PC-3 (cell line): ENCODE measurements at regions not wholly inside any gene's neighbourhood (a gene's known extent, or its start where the extent isn't known, plus 50 kb on each side); places are given as distances from the start of the nearest gene placed in this dataset.

Experiments
- EZH2phosphoT487 ChIP-seq: fragments of 300-600 bp; sonication (generic); IDR thresholded peaks from 2 replicates; pipeline ENCODE4 v1.6.1; 2018; ENCODE audit warnings: mild to moderate bottlenecking, antibody characterized with exemption, low read length, borderline replicate concordance
- TF ChIP-seq, protein P1 (sequence below): fragments of 300-600 bp; sonication (generic); conservative IDR thresholded peaks from 2 replicates; pipeline ENCODE4 v1.5.1; 2017; ENCODE audit warnings: antibody characterized with exemption, low read depth, mild to moderate bottlenecking, low read length

DNA sequence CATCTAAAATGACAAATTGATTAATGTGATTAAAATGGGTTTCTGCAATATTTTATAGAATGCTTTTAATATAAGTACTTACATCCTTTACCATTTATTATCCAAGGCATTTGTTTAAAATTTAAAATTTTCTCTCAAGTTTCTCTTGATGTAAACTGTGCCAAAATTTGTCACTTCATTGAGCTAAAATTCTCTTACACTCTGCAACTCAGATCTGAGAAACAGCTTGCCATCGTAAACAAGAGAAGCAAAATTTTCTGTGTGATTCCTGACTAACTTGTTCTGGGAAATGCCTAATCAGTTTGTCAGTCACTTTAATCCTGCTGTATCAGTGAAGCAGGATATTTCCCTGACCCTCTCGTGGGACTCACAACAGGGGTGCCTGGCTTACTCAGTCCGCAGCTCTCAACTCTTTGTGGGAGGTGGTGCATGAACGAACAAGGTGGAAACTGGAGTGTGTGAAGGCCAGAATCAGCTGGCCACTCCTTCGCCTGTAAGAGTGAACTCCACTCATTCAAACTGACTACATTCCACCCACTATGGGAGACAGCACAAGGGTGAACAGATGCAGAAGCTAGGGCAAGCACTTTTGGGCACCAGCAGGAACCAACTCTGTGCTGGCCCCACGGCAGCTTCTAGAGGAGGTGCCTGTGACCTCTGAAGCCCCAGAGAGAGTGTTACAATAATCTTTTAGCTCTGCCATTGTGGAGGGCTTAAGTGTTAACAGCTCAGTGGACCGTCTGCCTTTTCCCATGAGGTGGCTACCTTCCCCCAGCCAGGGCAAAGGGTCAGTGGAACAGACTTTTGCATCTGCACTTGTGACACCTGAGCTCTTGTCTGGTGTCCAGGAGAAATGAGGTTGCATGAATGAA lies 349.4 kb downstream of the FAT4 start:
- TF ChIP-seq, protein P1, sequence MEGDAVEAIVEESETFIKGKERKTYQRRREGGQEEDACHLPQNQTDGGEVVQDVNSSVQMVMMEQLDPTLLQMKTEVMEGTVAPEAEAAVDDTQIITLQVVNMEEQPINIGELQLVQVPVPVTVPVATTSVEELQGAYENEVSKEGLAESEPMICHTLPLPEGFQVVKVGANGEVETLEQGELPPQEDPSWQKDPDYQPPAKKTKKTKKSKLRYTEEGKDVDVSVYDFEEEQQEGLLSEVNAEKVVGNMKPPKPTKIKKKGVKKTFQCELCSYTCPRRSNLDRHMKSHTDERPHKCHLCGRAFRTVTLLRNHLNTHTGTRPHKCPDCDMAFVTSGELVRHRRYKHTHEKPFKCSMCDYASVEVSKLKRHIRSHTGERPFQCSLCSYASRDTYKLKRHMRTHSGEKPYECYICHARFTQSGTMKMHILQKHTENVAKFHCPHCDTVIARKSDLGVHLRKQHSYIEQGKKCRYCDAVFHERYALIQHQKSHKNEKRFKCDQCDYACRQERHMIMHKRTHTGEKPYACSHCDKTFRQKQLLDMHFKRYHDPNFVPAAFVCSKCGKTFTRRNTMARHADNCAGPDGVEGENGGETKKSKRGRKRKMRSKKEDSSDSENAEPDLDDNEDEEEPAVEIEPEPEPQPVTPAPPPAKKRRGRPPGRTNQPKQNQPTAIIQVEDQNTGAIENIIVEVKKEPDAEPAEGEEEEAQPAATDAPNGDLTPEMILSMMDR: no peak
- TF ChIP-seq EZH2phosphoT487: no peak
